ENCODE measurements at regions not wholly inside any gene's neighbourhood (a gene's known extent, or its start where the extent isn't known, plus 50 kb on each side); places are given as distances from the start of the nearest gene placed in this dataset.
"Not testable (repeated sequence)": the region's sequence is repeated elsewhere in the genome, so short reads cannot be mapped to it uniquely, and the experiment has no call there.

DNA sequence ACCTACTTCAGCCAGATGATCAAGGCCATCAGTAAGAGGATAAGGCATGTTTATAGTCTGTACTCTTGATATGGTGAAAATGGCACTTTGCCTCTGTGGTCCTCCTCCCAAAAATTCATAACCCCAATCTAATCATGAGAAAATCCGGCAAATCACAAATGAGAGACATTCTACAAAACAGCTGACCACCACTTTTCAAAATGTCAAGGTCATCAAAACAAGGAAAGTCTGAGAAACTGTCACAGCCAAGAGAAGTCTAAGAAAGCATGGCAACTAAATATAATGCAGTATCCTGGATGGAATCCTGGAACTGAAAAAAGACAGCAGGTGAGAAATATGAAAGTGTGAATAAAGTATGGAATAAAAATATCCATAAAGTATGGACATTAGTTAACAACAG lies 226.6 kb upstream of the INTU start:
- no peak for DNase-seq
- Histone ChIP-seq H3K4me3 (no peak overlapping the region), H3K27me3 (ENCODE audit: control insufficient read depth in 3 of 3, insufficient read depth in 3 of 3, low read length in 2 of 3) (no peaks in the 10 kb centered on the region), H3K27ac (ENCODE audit: low read depth in 1 of 2, low read length in 1 of 2) (no peak overlapping the region), H3K9me3 (ENCODE audit: control insufficient read depth in 4 of 4, insufficient read depth in 3 of 4, low read length in 3 of 4) (peaks cover 0 to 8% (median 3%) of the 10 kb centered on the region in 4 donors), H3K4me1 (ENCODE audit: control insufficient read depth in 5 of 5, insufficient read depth in 5 of 5, low read length in 5 of 5) (peaks cover 0 to 17% (median 2%) of the 10 kb centered on the region in 5 donors), H3K9ac (ENCODE audit: insufficient read depth in 1 of 2, low read length in 2 of 2) (no peak overlapping the region), H3K36me3 (ENCODE audit: control insufficient read depth in 4 of 4, insufficient read depth in 4 of 4, low read length in 4 of 4) (no peaks in the 10 kb centered on the region)
- ATAC-seq (ENCODE audit: insufficient read depth, low FRiP score), result no peak
- WGBS, 2 donors, result 80 to 93% methylated on average over 1 of the region's 1 CpG
- TF ChIP-seq, protein P1, sequence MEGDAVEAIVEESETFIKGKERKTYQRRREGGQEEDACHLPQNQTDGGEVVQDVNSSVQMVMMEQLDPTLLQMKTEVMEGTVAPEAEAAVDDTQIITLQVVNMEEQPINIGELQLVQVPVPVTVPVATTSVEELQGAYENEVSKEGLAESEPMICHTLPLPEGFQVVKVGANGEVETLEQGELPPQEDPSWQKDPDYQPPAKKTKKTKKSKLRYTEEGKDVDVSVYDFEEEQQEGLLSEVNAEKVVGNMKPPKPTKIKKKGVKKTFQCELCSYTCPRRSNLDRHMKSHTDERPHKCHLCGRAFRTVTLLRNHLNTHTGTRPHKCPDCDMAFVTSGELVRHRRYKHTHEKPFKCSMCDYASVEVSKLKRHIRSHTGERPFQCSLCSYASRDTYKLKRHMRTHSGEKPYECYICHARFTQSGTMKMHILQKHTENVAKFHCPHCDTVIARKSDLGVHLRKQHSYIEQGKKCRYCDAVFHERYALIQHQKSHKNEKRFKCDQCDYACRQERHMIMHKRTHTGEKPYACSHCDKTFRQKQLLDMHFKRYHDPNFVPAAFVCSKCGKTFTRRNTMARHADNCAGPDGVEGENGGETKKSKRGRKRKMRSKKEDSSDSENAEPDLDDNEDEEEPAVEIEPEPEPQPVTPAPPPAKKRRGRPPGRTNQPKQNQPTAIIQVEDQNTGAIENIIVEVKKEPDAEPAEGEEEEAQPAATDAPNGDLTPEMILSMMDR (IDR thresholded peaks at IDR 0.05; ENCODE audit: control extremely low read depth, extremely low read depth), result no peak

DNA sequence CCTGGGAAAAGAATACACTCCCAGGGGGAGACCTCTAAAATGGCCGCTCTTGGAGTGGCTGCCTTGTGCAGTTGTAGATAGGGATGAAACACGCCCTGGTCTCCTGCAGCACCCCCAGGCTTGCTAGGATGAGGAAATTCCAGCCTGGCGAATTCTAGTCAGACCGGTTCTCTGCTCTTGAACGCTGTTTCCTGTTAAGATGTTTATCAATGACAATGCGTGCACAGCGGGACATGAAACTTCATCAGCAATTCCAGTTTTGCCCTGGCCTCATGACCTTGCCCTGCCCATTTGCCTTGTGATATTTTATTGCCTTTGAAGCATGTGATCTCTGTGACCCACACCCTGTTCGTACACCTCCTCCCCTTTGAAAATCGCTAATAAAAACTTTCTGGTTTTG lies 225.2 kb upstream of the INTU start:
- 69 to 77% methylated on average over 9 of the region's 9 CpGs for WGBS, 2 donors
- not testable (repeated sequence) for H3K4me3 ChIP-seq; H3K27me3 ChIP-seq (ENCODE audit: control insufficient read depth in 3 of 3, insufficient read depth in 3 of 3, low read length in 2 of 3); DNase-seq; ATAC-seq (ENCODE audit: insufficient read depth, low FRiP score); H3K27ac ChIP-seq (ENCODE audit: low read depth in 1 of 2, low read length in 1 of 2); H3K9ac ChIP-seq (ENCODE audit: insufficient read depth in 1 of 2, low read length in 2 of 2); H3K9me3 ChIP-seq (ENCODE audit: control insufficient read depth in 4 of 4, insufficient read depth in 3 of 4, low read length in 3 of 4); H3K36me3 ChIP-seq (ENCODE audit: control insufficient read depth in 4 of 4, insufficient read depth in 4 of 4, low read length in 4 of 4)
- H3K4me1 ChIP-seq (ENCODE audit: control insufficient read depth in 5 of 5, insufficient read depth in 5 of 5, low read length in 5 of 5), result peaks cover 0 to 17% (median 2%) of the 10 kb centered on the region in 5 donors

DNA sequence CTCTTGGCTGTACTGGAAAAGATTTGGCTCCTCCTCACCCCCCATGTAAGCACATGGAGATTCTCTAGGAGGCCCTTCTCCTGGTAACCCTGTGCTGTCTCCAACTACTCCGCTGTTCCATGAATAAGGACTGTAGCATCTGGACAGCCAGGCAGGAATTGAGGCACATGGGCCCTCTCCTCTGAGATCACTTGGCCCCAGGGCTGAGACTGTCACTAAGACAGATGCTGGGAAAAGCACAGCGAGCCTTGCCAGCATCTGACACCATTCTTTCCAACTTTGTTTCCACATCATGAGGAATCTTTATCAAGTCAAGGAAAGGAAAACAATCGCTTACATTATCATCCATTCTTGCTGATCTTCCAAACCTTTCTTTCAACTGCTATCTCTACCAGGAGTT lies 222.6 kb upstream of the INTU start:
- no peak for ATAC-seq (ENCODE audit: insufficient read depth, low FRiP score)
- 69 to 81% methylated on average over 3 of the region's 3 CpGs for WGBS, 2 donors

DNA sequence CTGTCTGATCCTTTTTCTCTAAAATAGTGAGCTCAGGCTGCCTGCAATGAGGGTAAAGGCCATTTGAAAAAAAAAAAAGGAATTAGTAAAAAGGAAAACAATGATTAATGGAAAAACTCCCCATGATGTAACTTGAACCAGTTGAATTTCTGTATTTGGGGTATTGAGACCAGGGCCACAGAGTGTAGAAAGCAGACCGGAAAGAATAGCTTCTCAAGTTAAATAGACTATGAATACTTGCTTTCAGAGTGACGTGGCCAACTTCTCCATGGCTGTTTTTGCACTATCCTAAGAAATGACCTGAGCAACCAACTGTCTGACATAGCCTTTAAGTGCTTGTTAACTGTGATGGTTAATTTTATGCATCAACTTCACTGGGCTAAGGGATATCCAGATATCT lies 222.1 kb upstream of the INTU start:
- no peak overlapping the region for H3K4me3 ChIP-seq
- H3K27ac ChIP-seq (ENCODE audit: low read depth in 1 of 2, low read length in 1 of 2), result no peak overlapping the region
- DNase-seq, result no peak
- no peaks in the 10 kb centered on the region for H3K36me3 ChIP-seq (ENCODE audit: control insufficient read depth in 4 of 4, insufficient read depth in 4 of 4, low read length in 4 of 4)
- ATAC-seq (ENCODE audit: insufficient read depth, low FRiP score), result no peak
- H3K9me3 ChIP-seq (ENCODE audit: control insufficient read depth in 4 of 4, insufficient read depth in 3 of 4, low read length in 3 of 4), result peaks cover 0 to 8% (median 3%) of the 10 kb centered on the region in 4 donors
- H3K9ac ChIP-seq (ENCODE audit: insufficient read depth in 1 of 2, low read length in 2 of 2), result no peak overlapping the region
- 60 to 64% methylated on average over 2 of the region's 2 CpGs for WGBS, 2 donors
- TF ChIP-seq, protein P1 (IDR thresholded peaks at IDR 0.05; ENCODE audit: control extremely low read depth, extremely low read depth), result no peak
- H3K4me1 ChIP-seq (ENCODE audit: control insufficient read depth in 5 of 5, insufficient read depth in 5 of 5, low read length in 5 of 5), result peaks cover 0 to 10% (median 0%) of the 10 kb centered on the region in 5 donors
- H3K27me3 ChIP-seq (ENCODE audit: control insufficient read depth in 3 of 3, insufficient read depth in 3 of 3, low read length in 2 of 3), result no peaks in the 10 kb centered on the region

More for the DNA sequence above, 222.6 kb upstream of the INTU start:
- peaks cover 0 to 8% (median 3%) of the 10 kb centered on the region in 4 donors for H3K9me3 ChIP-seq (ENCODE audit: control insufficient read depth in 4 of 4, insufficient read depth in 3 of 4, low read length in 3 of 4)
- H3K9ac ChIP-seq (ENCODE audit: insufficient read depth in 1 of 2, low read length in 2 of 2), result no peak overlapping the region
- DNase-seq, result peak; percentile 63 to 91 (median 80)
- no peaks in the 10 kb centered on the region for H3K36me3 ChIP-seq (ENCODE audit: control insufficient read depth in 4 of 4, insufficient read depth in 4 of 4, low read length in 4 of 4)
- H3K27me3 ChIP-seq (ENCODE audit: control insufficient read depth in 3 of 3, insufficient read depth in 3 of 3, low read length in 2 of 3), result no peaks in the 10 kb centered on the region
- H3K27ac ChIP-seq (ENCODE audit: low read depth in 1 of 2, low read length in 1 of 2), result no peak overlapping the region
- no peak overlapping the region for H3K4me3 ChIP-seq
- H3K4me1 ChIP-seq (ENCODE audit: control insufficient read depth in 5 of 5, insufficient read depth in 5 of 5, low read length in 5 of 5), result peaks cover 0 to 7% (median 0%) of the 10 kb centered on the region in 5 donors
- TF ChIP-seq, protein P1 (IDR thresholded peaks at IDR 0.05; ENCODE audit: control extremely low read depth, extremely low read depth), result no peak

Data from lung (tissue), 11 donors.